GM19239 (cell line): ENCODE measurements at regions not wholly inside any gene's neighbourhood (a gene's known extent, or its start where the extent isn't known, plus 50 kb on each side); places are given as distances from the start of the nearest gene placed in this dataset.
A peak's percentile ranks its signal among the peaks of the same experiment; 100 is the strongest.

Experiments
- DNase-seq: peaks from one replicate; pipeline ENCODE4 v3.0.0; 2011; ENCODE audit warnings: low spot score; ENCODE audit not compliant: insufficient read length
- FAIRE-seq: peaks from 2 replicates; lab custom pipeline; 2011; peaks lifted over from hg19 to GRCh38; lab: Jason Lieb, UNC

GRCh38 chr2:241924069-241924908 is 54.8 kb downstream of the RTP5 start:
- no peak for FAIRE-seq

GRCh38 chr2:241924909-241925250 is 55.4 kb downstream of the RTP5 start:
- FAIRE-seq (no peak), DNase-seq (no peak)

More at GRCh38 chr2:241924069-241924908, 54.8 kb downstream of the RTP5 start:
- DNase-seq = no peak

GRCh38 chr2:241925277-241925676 is 55.7 kb downstream of the RTP5 start:
- DNase-seq (no peak), FAIRE-seq (no peak)

DNA sequence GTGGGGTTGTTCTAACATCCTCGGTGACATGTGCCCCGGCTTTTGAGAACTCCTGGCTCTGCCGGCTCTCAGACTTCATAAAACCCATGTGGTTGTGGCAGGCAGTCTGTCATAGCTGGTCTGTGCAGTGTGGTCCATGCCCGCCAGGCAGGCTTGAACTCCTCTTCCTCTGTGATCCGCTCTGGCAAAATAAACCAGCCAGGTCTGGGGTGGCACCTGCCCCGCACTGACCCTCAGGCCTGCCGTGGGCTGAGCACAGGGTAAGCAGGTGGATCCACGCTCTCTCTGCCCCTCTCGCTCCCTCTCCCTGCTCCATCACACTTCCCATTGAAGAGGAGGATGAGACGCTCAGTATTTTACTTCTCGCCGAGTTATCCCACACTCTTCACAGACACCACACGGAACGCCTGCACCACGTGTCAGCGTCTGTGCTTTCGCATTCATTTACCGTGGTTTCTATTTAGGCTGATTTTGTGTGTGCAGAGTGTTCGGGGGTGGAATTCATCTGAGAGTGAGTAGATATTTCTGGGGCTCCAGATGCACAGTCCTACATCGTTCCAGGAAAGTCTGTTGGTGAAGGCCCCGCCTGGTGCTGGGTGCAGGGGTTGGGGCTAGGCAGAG is 56.4 kb downstream of the RTP5 start:
- FAIRE-seq (no peak), DNase-seq (no peak)

DNA sequence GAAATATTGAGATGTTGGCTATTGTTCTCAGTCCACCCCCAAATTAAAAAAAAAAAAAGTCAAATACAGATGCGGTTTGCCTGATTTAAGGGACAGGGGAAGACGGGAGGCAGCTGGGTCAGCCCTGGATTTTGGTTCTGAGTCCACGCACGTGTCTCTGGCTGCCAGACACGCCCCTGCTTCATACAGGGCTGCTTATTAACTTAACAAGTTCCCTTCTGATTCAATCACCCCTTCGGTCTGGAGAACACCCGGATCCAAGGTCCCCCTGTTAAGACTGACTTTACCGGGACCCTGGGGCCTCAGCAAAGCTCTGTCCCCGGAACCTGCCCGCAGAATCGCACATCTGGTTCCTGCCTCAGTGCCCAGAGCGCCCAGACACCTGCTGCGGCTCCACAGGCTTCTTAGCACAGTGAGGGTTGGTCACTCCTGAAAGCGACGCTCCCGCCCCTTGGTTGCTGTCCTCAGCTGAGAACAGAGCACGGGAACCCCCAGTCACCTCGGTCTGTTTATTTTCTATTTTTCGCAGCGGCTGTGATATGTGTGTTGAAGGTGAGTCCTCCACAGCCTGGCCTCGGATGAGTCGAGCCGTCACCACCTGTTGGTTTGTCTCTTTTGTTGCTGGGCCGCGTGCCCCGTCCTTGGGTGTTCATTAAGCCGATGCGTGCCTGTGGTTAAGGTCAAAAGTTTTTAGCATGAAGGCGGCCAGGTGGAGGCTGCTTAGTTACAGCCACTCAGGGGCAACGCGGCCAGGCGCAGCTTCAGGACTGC is 57.2 kb downstream of the RTP5 start:
- no peak for DNase-seq
- no peak for FAIRE-seq

GRCh38 chr2:241929551-241930490 is 60.3 kb downstream of the RTP5 start:
- DNase-seq (no peak), FAIRE-seq (no peak)

DNA sequence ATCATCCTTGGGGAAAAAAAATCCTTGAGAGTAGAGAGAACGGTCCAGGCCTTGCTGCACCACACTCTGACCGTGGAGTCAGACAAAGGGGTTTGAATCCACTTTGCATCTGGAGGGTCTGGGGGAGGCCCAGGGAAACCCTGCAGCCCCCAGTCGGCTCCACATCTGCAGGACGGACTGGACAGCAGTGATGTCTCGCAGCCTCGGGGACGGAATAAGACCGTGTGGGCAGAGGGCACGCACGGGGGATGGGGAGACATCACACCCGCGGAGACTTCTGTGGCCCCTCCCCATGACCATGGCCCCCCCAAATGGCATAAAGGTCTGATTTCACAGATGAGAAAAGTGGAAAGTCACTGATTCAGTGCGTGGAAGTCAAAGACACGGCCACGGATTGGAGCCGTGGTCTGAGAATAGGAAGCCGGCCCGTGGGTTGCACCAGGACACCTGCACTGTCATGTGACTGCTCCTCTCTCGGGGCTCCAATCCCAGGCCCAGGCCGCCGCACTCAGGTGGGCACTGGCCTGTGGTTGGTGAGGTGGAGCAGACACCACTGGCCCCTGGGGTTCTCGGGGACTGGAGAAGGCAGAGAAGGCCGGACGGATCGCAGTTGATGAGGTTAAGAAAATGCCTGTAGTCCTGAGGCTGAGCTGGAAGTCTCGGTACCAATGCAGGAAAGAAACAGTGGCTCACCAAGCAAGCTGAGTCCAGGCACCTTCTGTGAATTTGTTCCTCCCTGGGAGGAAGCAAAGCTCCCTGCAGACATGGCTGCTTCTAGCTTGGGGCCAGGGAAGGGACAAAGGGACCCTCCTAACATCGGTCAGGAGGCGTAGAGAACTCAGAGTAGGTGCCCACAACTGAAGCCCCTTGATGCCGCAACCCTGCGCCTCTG is 61.8 kb downstream of the RTP5 start:
- DNase-seq (no peak), FAIRE-seq (no peak)

DNA sequence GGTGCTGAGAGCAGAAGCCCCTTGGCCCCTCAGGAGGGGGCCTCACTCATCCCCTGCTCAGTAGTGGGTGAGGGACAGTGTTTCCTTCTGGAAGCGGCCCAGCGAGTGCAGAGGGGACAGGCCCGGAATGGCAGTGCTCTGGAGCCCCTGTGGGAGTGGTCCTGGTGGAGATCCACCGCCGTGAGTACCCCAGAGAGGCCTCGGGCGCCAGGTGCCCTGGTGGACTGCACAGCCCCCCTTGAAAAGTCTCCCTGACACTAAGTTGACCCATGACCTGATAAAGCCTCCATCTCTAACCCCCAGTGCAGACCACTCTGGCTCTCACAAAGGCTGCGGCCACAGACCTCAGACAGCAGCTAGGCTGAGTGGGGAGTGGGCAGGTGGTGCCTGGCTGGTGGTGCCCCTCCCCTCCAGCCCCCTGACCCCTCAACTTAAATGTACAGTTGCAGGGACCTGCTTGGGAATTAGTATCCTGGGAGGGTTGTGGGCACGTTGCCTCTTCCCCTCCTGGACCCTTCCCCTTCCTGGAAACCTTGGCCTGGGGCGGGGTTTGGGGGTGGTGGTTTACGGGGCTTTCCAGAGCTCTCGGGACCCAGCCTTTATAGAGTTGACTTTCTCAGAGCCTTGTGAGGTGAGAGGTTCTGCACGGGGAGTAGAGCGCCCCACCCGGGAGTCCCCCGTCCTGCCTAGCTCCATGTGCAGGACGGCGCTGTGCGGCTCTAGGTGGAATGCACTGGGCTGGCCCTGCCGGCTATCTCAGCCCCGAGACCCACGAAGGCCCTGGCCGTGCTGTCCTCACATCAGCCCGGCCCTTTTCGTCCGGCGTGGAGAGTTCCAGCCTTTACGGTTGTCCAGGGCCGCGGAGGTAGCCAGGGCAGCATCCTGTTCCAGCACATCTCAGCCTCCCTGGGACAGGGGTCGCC is 62.7 kb downstream of the RTP5 start:
- FAIRE-seq = no peak
- no peak for DNase-seq

DNA sequence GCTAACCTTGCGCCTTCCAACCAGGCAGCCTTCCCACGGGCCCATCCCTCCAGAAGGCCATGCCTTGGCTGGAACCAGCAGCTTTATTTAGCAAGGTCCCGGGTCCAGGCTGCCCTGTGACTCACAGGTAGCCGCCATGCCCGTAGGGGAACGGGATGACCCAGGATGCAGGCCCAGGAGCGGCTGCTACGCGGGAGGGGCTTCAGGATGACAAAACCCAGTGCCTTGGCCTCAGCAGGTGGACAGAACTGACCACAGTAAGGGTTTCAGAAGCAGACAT is 63.3 kb downstream of the RTP5 start:
- DNase-seq = no peak
- no peak for FAIRE-seq

DNA sequence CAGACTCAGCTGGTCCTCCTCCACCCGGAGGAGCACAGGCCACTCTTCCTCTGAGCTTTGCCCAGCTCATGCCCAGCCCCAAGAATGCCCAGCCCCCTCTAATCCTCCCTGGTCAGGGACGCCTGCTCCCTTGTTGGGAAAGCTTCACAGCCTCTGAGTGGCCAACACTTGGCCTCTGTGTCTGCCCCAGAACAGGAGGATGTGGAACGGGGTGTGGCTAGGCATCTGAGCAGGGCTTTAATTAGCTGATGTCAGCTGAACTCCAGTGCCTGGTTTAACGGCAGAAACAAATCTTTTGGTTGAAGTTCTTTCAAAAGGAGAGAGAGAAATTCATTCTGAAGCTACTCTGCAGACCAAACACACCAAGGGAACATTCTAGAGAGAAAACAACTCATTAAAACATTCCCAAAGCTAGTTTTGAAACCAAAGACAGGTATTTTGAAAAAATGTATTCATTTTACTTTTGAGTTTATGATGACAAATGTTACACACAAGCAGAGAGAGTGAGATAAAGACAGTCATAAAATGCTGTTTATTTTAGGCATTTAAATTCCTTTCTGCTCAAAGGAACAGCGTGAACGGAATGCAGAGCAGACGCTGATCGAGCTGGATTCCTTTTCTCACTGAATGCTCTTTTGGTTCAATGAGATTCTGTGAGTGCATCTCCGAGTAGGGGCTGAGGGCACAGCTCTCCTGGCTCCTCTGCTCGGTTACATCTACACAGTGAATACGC is 63.8 kb downstream of the RTP5 start:
- DNase-seq (no peak), FAIRE-seq (no peak)

DNA sequence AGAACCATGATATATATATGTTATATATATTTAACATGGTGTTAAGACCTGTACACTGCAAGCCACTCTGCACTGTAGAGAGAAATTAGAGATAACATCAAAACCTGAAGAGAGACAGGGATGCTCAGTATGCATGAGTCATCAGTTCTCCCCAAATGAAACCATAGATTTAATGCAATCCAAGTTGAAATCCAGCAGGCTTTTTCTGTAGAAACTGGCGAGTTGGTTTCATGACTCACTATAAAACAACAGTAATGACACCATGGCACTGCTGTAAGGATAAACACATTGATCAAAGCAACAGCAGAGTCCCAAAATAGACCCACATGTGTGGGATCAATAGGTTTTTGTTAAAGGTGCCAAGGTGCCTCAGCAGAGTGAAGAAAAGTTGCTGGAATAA is 65.8 kb downstream of the RTP5 start:
- FAIRE-seq (no peak), DNase-seq (no peak)

GRCh38 chr2:241935774-241936173 is 66.2 kb downstream of the RTP5 start:
- DNase-seq (no peak), FAIRE-seq (no peak)

DNA sequence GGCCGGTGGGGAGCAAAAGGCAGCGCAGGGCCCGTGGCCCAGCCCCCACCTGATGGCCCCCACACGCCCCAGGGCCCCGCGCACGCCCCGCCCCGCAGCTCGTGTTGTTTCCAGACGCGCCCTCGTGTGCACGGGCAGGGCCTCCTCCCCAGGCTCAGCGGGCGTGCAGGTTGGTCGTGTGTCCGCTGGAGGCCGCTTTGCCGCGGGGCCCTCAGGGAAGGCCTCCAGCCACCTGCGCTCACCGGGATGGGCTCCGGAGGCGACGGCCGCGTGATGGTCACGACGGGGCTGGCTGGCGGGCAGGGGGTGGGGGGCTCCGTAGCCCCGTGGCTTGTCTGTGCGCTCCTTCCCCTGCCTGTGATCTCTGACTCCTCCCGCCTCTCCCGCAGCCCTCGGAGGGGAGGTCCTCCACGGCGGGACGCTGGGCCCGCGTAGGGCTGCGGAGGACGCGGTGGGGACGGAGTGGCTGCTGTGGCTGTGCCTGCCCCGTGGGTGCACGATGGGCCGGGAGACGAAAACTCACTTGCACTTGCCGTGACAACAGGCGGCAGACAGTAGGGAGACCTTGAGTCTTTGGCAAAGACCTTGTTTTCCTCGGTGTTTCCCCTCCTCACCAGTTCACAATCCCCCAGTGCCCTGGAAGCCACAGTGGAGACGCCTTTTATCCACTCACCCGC is 67.1 kb downstream of the RTP5 start:
- DNase-seq (no peak), FAIRE-seq (no peak)

GRCh38 chr2:241937297-241937696 is 67.8 kb downstream of the RTP5 start:
- no peak for DNase-seq
- no peak for FAIRE-seq

GRCh38 chr2:241939541-241939940 is 70.0 kb downstream of the RTP5 start:
- DNase-seq = no peak
- no peak for FAIRE-seq

DNA sequence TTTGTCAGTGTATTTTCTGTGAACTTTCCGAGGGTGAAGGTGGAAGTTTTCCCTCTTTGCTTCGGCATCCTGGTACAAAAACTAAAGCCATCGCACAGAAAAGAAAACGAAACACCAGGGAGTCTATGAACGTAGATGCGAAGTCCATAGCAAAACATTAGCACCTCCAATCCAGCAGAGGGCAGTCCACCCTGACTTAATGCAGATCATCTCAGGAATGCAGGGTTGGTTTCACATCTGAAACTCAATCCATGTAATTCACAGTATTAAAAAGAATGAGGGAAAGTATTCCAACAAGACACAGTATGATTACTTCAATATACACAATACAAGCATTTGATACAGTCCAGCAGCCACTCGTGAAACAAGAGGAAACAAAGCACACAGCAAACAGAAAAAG is 70.8 kb downstream of the RTP5 start:
- FAIRE-seq (peak; percentile 76), DNase-seq (no peak)

DNA sequence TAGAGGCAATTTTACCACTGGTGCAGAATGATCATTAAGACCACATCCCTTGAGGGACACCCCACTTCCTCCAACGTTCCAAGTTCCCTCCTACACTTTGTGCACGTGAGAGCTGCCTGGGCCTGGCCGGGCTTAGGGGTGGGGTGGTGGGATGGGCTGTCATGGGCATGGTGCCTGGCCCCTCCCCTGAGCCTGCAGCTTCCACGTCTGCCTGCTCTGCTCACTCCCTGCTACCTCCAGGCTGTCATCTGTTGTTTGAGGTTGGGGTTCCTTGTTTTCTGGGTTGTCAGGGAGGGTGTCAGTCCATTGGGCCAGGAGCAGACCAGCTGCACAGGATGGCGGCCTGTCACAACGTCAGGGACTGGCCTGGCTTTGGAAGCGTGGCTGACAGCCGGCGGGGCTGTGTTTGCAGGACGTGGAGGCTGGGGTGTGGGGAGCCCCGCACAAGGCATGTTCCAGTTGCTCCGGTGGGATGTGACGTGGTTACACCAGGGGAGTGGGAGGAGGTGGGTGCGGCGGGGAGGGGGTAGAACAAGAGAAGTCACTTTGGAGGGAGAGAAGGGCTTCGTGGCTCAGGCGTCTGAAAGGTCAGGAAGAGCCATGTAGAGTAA is 72.3 kb downstream of the RTP5 start:
- DNase-seq (no peak), FAIRE-seq (no peak)
